Dermis blood vessel endothelial cell (primary cell): ENCODE measurements at regions not wholly inside any gene's neighbourhood (a gene's known extent, or its start where the extent isn't known, plus 50 kb on each side); places are given as distances from the start of the nearest gene placed in this dataset.
"Not testable (repeated sequence)": the region's sequence is repeated elsewhere in the genome, so short reads cannot be mapped to it uniquely, and the experiment has no call there.

ENCODE experiments used
- DNase-seq: peaks from one replicate; pipeline ENCODE4 v3.0.0; 2010

GRCh38 chr2:156944871-156945270 is 312.6 kb upstream of the GALNT5 start:
- no peak for DNase-seq

GRCh38 chr2:156947261-156947660 is 310.2 kb upstream of the GALNT5 start:
- DNase-seq = no peak

- DNase-seq = no peak
These were observed 301.8 kb upstream of the GALNT5 start for GRCh38 chr2:156955701-156956100.

GRCh38 chr2:156956161-156956560 is 301.3 kb upstream of the GALNT5 start:
- DNase-seq = no peak

- no peak for DNase-seq
These were observed 299.1 kb upstream of the GALNT5 start for GRCh38 chr2:156958374-156958773.

- no peak for DNase-seq
These were observed 298.0 kb upstream of the GALNT5 start for GRCh38 chr2:156959481-156959880.

- DNase-seq = no peak
These were observed 274.9 kb upstream of the GALNT5 start for GRCh38 chr2:156982615-156983014.

GRCh38 chr2:156986339-156986988 is 271.0 kb upstream of the GALNT5 start:
- no peak for DNase-seq

GRCh38 chr2:156999661-157000060 is 257.8 kb upstream of the GALNT5 start:
- no peak for DNase-seq

GRCh38 chr2:157004789-157005188 is 252.7 kb upstream of the GALNT5 start:
- no peak for DNase-seq

- no peak for DNase-seq
These were observed 242.4 kb upstream of the GALNT5 start for GRCh38 chr2:157015015-157015575.

- DNase-seq = not testable (repeated sequence)
These were observed 234.2 kb upstream of the GALNT5 start for GRCh38 chr2:157023264-157023663.

- no peak for DNase-seq
These were observed 233.4 kb upstream of the GALNT5 start for GRCh38 chr2:157024129-157024528.

GRCh38 chr2:157032017-157032416 is 225.5 kb upstream of the GALNT5 start:
- peak; percentile 90 for DNase-seq

- DNase-seq = no peak
These were observed 220.8 kb upstream of the GALNT5 start for GRCh38 chr2:157036726-157037125.

- DNase-seq = no peak
These were observed 213.7 kb upstream of the GALNT5 start for GRCh38 chr2:157043786-157044185.

GRCh38 chr2:157046396-157046795 is 211.1 kb upstream of the GALNT5 start:
- DNase-seq = no peak

- DNase-seq = peak; percentile 82
These were observed 204.8 kb upstream of the GALNT5 start for GRCh38 chr2:157052685-157053224.

- DNase-seq = no peak
These were observed 203.6 kb upstream of the GALNT5 start for GRCh38 chr2:157053876-157054275.

- peak; percentile 69 for DNase-seq
These were observed 201.8 kb upstream of the GALNT5 start for GRCh38 chr2:157055660-157056199.

GRCh38 chr2:157056200-157056676 is 201.3 kb upstream of the GALNT5 start:
- peak; percentile 70 for DNase-seq

GRCh38 chr2:157058161-157058560 is 199.3 kb upstream of the GALNT5 start:
- DNase-seq = no peak

- DNase-seq = no peak
These were observed 198.5 kb upstream of the GALNT5 start for GRCh38 chr2:157059036-157059435.

GRCh38 chr2:157061799-157062198 is 195.7 kb upstream of the GALNT5 start:
- no peak for DNase-seq
